ENCODE measurements at regions not wholly inside any gene's neighbourhood (a gene's known extent, or its start where the extent isn't known, plus 50 kb on each side); places are given as distances from the start of the nearest gene placed in this dataset.

DNA sequence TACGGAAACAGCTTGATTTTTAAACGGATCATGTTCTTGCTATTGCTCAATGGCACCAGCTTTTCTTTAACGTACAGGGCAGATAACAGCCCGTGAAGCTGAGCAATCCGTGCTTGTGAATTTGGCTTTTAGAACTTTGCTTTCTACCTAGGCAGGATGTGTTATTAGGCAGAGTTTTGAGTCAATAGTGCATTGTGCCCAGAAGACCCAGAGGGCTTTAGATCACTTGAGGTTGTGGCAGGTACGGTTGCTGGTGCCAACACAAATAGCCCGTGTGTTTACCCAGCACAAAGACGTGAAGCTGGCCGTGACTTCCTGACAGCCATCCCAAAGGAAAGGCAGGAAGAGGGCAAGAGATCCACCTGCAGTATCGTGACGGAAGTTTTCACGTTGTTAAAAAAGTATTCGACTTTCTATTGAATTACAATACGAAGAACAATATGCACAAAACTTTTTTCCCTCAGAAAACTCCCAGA is 117.4 kb upstream of the FRMD1 start:
- no peaks in the 10 kb centered on the region for H3K4me1 ChIP-seq (ENCODE audit: insufficient read depth)
- intact Hi-C loops (cut with DNase I) = no loop called here
- H3K27ac ChIP-seq = no peak overlapping the region
- H3K36me3 ChIP-seq = no peaks in the 10 kb centered on the region
- TF ChIP-seq POLR2A (IDR thresholded peaks at IDR 0.05) (no peak), EP300 (IDR thresholded peaks at IDR 0.05) (no peak)
- TF ChIP-seq, protein P1, sequence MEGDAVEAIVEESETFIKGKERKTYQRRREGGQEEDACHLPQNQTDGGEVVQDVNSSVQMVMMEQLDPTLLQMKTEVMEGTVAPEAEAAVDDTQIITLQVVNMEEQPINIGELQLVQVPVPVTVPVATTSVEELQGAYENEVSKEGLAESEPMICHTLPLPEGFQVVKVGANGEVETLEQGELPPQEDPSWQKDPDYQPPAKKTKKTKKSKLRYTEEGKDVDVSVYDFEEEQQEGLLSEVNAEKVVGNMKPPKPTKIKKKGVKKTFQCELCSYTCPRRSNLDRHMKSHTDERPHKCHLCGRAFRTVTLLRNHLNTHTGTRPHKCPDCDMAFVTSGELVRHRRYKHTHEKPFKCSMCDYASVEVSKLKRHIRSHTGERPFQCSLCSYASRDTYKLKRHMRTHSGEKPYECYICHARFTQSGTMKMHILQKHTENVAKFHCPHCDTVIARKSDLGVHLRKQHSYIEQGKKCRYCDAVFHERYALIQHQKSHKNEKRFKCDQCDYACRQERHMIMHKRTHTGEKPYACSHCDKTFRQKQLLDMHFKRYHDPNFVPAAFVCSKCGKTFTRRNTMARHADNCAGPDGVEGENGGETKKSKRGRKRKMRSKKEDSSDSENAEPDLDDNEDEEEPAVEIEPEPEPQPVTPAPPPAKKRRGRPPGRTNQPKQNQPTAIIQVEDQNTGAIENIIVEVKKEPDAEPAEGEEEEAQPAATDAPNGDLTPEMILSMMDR (IDR thresholded peaks at IDR 0.05) = no peak
- no peak overlapping the region for H3K4me3 ChIP-seq
- 16 to 27% (median 19%) methylated on average over 14 of the region's 14 CpGs for WGBS, 3 donors
- no peaks in the 10 kb centered on the region for H3K9me3 ChIP-seq
- no peaks in the 10 kb centered on the region for H3K27me3 ChIP-seq
- no peak for DNase-seq

DNA sequence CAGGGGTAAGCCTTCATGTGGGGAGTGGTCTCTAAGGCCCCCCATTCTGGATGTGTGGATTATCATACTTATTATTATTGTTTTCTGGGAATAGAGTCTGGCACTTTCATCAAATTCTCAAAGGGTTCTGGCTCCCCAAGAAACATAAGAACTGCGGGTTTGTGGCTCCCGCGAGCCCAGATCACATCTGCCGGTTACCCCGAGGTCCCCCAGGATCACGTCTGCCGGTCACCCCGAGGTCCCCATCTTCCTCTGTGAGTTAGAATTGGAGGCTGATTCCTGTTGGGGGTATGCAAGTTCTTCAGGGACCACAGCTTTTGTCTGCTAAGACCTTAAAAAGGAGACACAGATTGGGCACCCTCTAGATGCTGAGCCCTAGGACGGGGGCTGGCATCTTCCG is 116.7 kb upstream of the FRMD1 start:
- intact Hi-C loops (cut with DNase I) = no loop called here
- no peaks in the 10 kb centered on the region for H3K9me3 ChIP-seq
- H3K27me3 ChIP-seq = no peaks in the 10 kb centered on the region
- no peak for DNase-seq
- no peaks in the 10 kb centered on the region for H3K36me3 ChIP-seq
- WGBS, 3 donors = 86 to 87% (median 86%) methylated on average over 10 of the region's 10 CpGs
- H3K4me1 ChIP-seq (ENCODE audit: insufficient read depth) = no peaks in the 10 kb centered on the region
- H3K4me3 ChIP-seq = no peak overlapping the region
- H3K27ac ChIP-seq = no peak overlapping the region
- TF ChIP-seq POLR2A (IDR thresholded peaks at IDR 0.05) (no peak), EP300 (IDR thresholded peaks at IDR 0.05) (no peak)
- TF ChIP-seq, protein P1 (IDR thresholded peaks at IDR 0.05) = no peak

DNA sequence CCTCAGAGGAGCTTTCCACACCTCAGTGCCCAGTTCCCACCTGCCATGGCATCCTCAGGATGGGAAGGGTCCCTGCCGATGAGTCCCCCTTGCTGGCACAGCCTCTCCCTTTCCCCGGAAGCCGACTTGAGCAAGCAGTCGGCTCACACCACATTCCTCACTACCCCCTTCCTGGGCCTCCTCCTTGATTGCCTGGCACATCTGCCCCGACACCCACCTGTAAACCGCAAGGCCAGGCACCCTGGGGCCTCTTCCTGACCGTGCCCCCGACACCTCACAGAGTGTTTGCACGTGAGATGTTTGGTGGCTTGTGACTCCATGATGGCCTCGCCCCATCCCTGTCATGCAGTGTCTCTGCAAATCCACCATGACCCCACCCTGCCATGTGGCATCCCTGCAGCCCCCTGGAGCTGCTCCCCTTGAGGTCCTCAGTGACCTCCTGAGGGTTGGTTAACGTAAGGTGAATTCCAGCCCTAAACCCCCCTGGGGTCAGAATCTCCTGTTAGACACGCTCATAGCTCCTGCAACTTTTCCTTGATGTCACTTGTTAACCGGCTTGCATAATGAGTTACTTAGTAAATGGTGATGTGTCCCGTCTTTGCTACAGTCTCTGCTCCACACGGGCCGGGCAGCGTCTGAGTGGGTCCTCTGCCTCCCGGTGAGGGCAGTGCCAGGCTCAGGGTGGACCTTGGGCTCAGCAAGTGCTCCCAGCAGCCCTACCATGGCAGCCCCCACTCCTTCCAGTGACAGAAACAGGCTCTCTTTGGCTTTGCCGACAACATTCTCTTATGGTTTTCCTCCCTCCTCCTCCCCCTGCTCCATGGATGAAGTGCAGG is 115.9 kb upstream of the FRMD1 start:
- Histone ChIP-seq H3K36me3 (no peaks in the 10 kb centered on the region), H3K4me3 (no peak overlapping the region), H3K4me1 (ENCODE audit: insufficient read depth) (no peaks in the 10 kb centered on the region), H3K27me3 (no peaks in the 10 kb centered on the region), H3K9me3 (no peaks in the 10 kb centered on the region), H3K27ac (no peak overlapping the region)
- intact Hi-C loops (cut with DNase I) = no loop called here
- 73 to 82% (median 81%) methylated on average over 19 of the region's 19 CpGs for WGBS, 3 donors
- TF ChIP-seq POLR2A (IDR thresholded peaks at IDR 0.05) = no peak
- TF ChIP-seq, protein P1 (IDR thresholded peaks at IDR 0.05) = no peak
- no peak for TF ChIP-seq EP300 (IDR thresholded peaks at IDR 0.05)
- no peak for DNase-seq

DNA sequence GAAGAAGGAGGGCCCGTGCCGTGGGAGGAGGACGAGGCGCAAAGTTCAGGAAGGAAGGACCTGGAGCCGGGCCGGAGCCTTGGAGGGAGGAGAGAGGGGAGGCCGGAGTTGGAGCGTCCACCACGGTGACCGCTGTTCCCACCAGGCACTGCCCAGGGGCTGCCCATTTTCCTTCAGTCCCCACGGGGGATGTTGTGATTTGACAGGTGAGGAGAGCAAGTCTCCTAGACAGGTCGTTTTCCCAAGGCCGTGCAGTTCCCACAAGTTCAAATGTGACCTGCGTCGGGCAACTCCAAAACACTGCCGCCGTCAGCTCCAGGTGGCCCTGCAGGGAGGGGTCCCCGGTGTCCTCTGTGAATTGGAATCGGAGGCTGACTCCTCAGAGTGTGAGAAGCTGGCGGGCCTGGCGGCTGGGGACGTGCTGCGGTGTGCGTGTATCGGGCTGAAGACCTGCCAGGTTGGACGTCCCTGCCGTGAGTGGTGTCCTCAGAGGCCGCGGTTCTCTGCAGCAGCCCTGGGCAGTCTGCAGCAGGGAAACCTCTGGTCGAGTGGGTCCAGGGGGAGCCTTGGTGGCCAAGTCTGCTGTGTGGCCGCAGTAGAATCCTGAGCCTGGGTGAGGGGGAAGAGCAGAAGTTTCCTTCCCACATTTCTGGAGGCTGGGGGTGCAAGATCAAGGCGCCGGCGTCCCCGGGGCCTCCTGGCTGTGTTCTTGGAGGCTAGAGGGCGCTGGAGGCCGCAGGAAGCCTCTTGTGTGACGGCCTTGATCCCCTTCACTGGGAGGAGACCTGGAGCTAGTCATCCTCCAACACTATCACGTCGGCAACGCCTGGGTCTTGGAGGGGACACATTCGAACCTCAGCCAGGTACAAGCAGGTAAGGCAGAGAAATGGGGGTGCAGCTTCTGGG is 115.1 kb upstream of the FRMD1 start:
- no peak overlapping the region for H3K27ac ChIP-seq
- no peak overlapping the region for H3K4me3 ChIP-seq
- H3K27me3 ChIP-seq = no peaks in the 10 kb centered on the region
- no peaks in the 10 kb centered on the region for H3K4me1 ChIP-seq (ENCODE audit: insufficient read depth)
- WGBS, 3 donors = 72 to 79% (median 78%) methylated on average over 42 of the region's 42 CpGs
- H3K9me3 ChIP-seq = no peaks in the 10 kb centered on the region
- intact Hi-C loops (cut with DNase I) = no loop called here
- DNase-seq = no peak
- no peaks in the 10 kb centered on the region for H3K36me3 ChIP-seq
- no peak for TF ChIP-seq EP300 (IDR thresholded peaks at IDR 0.05)
- TF ChIP-seq, protein P1 (IDR thresholded peaks at IDR 0.05) = no peak
- TF ChIP-seq POLR2A (IDR thresholded peaks at IDR 0.05) = no peak

All from ovary (tissue), 7 donors.